ENCODE measurements at regions not wholly inside any gene's neighbourhood (a gene's known extent, or its start where the extent isn't known, plus 50 kb on each side); places are given as distances from the start of the nearest gene placed in this dataset.
"Not testable (repeated sequence)": the region's sequence is repeated elsewhere in the genome, so short reads cannot be mapped to it uniquely, and the experiment has no call there.

DNA sequence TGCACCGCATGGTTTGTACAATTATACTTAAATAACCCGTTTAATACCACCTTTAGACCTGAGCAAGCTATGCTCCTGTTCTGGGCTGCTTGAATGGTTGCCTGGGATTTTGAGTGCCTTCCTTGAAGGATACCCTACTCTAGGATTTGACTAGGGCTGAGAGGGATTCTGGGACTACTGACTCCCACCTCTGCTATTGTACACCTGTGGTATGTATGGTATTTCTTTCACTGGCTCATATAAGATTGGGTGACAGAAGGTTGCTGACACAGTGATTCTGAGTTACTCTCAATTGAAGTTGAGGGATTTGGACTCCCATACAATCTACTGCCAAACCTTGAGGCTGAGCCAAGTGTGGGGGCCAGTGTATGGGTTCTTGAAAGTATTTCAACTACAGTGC is 494.4 kb upstream of the SEMA3D start:
- Mint-ChIP-seq H3K9me3 (peaks cover 0 to 12% (median 3%) of the 10 kb centered on the region in 7 donors), H3K27ac (no peak overlapping the region), H3K4me1 (no peaks in the 10 kb centered on the region), H3K36me3 (no peaks in the 10 kb centered on the region), H3K4me3 (peak overlapping the region in 1 of 8 donors; percentile 44), H3K27me3 (no peaks in the 10 kb centered on the region)
- no peak for DNase-seq
- no peak for ATAC-seq (ENCODE audit: low read depth in 2 of 2)

DNA sequence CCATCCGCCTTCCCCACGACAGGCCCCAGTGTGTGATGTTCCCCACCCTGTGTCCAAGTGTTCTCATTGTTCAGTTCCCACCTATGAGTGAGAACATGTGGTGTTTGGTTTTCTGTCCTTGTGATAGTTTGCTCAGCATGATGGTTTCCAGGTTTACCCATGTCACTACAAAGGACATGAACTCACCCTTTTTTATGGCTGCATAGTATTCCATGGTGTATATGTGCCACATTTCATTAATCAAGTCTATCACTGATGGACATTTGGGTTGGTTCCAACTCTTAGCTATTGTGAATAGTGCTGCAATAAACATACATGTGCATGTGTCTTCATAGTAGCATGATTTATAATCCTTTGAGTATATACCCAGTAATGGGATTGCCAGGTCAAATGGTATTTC is 488.2 kb upstream of the SEMA3D start:
- not testable (repeated sequence) for H3K4me1 Mint-ChIP-seq; H3K27ac Mint-ChIP-seq; H3K36me3 Mint-ChIP-seq; H3K27me3 Mint-ChIP-seq; ATAC-seq (ENCODE audit: low read depth in 2 of 2); H3K4me3 Mint-ChIP-seq; DNase-seq
- peaks cover 0 to 16% (median 2%) of the 10 kb centered on the region in 7 donors for H3K9me3 Mint-ChIP-seq

DNA sequence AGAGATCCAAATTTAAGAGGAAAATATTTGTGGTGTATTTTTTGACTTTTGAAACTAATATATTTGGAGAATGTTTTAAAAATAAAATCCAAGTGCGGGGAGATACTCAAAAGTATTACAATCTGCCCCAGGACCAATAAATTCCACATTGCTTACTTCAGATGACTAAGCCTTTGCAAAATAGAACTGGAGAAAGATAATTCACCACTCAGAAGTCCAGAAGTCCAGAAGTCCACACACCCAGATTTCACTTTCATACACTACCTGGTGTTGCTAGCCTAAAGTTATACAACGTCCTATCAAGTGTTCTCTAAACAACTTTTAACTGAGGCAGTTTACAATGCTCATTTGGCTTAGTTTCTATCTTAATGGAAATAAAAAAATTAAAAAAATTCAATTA is 487.0 kb upstream of the SEMA3D start:
- Mint-ChIP-seq H3K36me3 (no peaks in the 10 kb centered on the region), H3K4me3 (no peak overlapping the region), H3K4me1 (no peaks in the 10 kb centered on the region), H3K27ac (no peak overlapping the region), H3K9me3 (peaks cover 0 to 13% (median 2%) of the 10 kb centered on the region in 7 donors), H3K27me3 (no peaks in the 10 kb centered on the region)
- no peak for ATAC-seq (ENCODE audit: low read depth in 2 of 2)
- DNase-seq = no peak

DNA sequence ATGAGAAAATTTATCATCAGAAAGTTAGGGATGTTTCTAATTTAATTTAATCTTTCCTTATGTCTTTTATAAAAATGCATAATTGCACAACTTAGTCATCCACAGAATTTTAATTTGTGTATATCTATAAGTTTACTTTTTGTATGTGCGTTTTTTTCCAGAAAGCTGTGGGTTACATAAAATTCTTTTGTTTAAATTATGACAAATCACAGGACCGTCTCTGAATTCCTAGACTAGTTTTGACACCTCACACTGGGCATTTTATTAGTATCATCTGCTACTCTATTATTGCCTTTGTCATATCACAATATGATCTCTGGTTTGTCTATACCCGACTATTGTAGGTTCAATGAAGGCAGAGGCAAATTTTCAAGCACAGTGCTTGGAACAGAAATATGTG is 482.4 kb upstream of the SEMA3D start:
- no peak overlapping the region for H3K4me3 Mint-ChIP-seq
- ATAC-seq (ENCODE audit: low read depth in 2 of 2) (no peak), DNase-seq (no peak)
- no peaks in the 10 kb centered on the region for H3K27me3 Mint-ChIP-seq
- H3K36me3 Mint-ChIP-seq = no peaks in the 10 kb centered on the region
- no peak overlapping the region for H3K27ac Mint-ChIP-seq
- peaks cover 0 to 4% (median 0%) of the 10 kb centered on the region in 7 donors for H3K9me3 Mint-ChIP-seq
- no peaks in the 10 kb centered on the region for H3K4me1 Mint-ChIP-seq

DNA sequence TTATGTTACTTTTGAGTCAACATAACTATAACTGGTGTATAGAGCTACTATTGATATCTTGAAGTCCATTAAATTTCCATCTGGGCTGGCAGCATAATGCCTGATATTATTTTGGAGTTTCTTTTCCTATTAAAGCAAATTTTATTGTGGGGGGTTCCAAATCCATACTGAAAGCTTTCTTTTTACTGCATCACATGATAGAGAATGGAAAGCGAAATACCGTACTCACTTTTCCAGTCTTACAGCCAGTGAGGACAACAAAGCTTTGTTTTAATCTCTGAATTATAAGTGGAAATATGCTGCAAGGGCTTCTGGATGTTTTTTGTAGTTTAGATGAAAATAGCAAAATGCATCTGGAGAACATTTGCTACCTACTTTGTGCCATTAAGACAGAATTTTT is 477.5 kb upstream of the SEMA3D start:
- no peaks in the 10 kb centered on the region for H3K27me3 Mint-ChIP-seq
- DNase-seq = no peak
- no peaks in the 10 kb centered on the region for H3K9me3 Mint-ChIP-seq
- no peak overlapping the region for H3K4me3 Mint-ChIP-seq
- H3K36me3 Mint-ChIP-seq = no peaks in the 10 kb centered on the region
- no peak for ATAC-seq (ENCODE audit: low read depth in 2 of 2)
- no peaks in the 10 kb centered on the region for H3K4me1 Mint-ChIP-seq
- H3K27ac Mint-ChIP-seq = no peak overlapping the region

DNA sequence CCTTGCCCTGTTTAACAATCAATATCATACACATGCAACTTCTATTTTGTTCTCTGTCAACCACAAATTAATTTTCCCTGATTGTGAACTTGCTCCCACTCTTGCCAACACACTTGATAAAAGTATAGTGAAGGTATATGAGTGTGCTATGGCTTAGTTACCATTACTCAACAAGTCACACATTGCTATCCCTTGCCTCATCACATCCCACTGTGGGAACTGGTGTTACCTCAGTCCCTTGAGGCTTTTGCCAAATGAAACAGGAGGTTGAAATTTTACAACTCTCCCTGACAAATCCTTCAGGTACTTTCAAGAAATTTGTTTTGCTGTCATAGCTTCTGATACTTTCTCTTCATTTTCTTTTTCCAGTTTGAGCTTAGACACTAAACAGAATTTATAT is 472.5 kb upstream of the SEMA3D start:
- Mint-ChIP-seq H3K27me3 (no peaks in the 10 kb centered on the region), H3K36me3 (no peaks in the 10 kb centered on the region), H3K9me3 (no peaks in the 10 kb centered on the region), H3K4me1 (no peaks in the 10 kb centered on the region), H3K27ac (no peak overlapping the region), H3K4me3 (no peak overlapping the region)
- no peak for DNase-seq
- ATAC-seq (ENCODE audit: low read depth in 2 of 2) = no peak

DNA sequence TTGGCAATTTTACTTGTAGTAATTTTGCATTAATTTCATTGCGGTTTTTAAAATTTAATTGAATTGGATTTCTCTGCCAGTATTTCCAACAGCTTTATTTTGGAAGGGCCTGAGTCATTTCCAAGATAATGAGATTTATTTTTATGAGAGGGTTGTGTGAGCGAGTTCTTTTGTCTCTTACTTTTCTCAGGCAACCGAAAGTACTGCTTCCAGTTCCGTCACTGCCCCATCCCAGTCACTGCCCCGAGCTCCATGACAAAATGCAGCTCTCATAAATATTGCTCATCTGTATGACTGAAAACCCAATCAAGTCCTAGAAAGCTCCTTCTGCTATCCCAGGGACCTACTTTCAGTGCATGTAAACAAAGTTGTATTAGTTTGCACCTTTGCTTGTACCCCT is 468.4 kb upstream of the SEMA3D start:
- Mint-ChIP-seq H3K9me3 (no peaks in the 10 kb centered on the region), H3K27me3 (no peaks in the 10 kb centered on the region), H3K4me1 (no peaks in the 10 kb centered on the region), H3K36me3 (no peaks in the 10 kb centered on the region), H3K27ac (no peak overlapping the region), H3K4me3 (no peak overlapping the region)
- no peak for ATAC-seq (ENCODE audit: low read depth in 2 of 2)
- no peak for DNase-seq

DNA sequence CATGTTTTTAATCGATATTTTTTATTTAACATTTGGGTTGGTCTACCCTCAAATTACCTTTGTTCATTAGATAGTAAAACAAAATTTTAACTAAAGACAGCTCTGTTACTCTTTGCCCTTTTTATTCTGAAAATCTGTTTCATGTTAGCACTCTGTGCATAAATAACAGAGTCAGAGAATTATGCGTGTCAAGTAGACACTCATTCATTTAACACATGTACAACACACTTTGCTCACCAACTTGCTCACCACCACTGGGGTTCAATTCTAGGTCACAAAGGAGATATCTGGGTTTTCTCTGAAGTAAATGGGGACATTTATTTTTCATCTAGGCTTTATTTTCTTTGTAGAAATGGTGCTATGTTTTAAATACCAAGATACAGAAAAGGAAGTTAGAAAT is 457.4 kb upstream of the SEMA3D start:
- Mint-ChIP-seq H3K4me3 (no peak overlapping the region), H3K27ac (no peak overlapping the region), H3K27me3 (no peaks in the 10 kb centered on the region), H3K9me3 (peaks cover 0 to 4% (median 0%) of the 10 kb centered on the region in 7 donors), H3K36me3 (no peaks in the 10 kb centered on the region), H3K4me1 (no peaks in the 10 kb centered on the region)
- DNase-seq (no peak), ATAC-seq (ENCODE audit: low read depth in 2 of 2) (no peak)

DNA sequence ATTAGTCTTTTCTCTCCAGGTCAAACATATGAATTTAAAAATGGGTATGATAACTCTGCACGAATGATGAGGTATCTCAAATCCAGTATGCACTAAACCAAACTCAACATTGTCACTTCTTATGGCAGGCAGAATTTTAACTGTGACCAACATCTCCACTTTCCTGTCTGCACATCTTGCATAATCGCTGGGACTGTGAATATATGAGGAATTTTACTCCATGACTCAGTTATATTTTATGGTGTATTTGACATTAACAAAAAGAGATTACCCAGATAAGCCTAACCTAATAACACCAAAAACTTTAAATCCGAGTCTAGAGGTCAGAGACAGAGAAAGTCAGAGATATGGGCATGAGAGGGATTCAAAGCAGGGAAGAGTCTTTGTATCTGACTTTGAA is 454.5 kb upstream of the SEMA3D start:
- H3K36me3 Mint-ChIP-seq = no peaks in the 10 kb centered on the region
- no peaks in the 10 kb centered on the region for H3K4me1 Mint-ChIP-seq
- no peaks in the 10 kb centered on the region for H3K27me3 Mint-ChIP-seq
- H3K4me3 Mint-ChIP-seq = no peak overlapping the region
- no peak for DNase-seq
- no peaks in the 10 kb centered on the region for H3K9me3 Mint-ChIP-seq
- ATAC-seq (ENCODE audit: low read depth in 2 of 2) = no peak
- H3K27ac Mint-ChIP-seq = no peak overlapping the region

DNA sequence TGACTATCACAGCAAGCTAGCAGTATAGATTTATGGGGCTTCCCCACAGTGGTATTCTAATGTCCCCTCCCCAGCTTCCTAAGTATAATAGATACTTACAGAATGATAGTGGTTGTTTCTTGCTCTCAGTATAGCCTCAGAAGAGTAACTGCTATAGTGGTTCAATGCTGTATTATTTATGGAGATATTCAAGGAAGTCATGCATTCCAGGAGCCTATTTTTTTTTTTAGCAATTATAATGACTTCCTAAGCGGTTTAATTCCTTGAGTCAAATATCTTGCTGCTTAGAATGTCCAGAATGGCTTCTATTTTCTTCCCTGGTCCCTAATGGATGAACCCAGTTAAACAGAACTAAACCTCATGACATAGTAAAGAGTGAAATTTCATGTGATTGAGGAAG is 451.5 kb upstream of the SEMA3D start:
- Mint-ChIP-seq H3K27ac (no peak overlapping the region), H3K36me3 (no peaks in the 10 kb centered on the region), H3K4me3 (no peak overlapping the region), H3K27me3 (no peaks in the 10 kb centered on the region), H3K9me3 (no peaks in the 10 kb centered on the region), H3K4me1 (no peaks in the 10 kb centered on the region)
- no peak for DNase-seq
- ATAC-seq (ENCODE audit: low read depth in 2 of 2) = no peak

DNA sequence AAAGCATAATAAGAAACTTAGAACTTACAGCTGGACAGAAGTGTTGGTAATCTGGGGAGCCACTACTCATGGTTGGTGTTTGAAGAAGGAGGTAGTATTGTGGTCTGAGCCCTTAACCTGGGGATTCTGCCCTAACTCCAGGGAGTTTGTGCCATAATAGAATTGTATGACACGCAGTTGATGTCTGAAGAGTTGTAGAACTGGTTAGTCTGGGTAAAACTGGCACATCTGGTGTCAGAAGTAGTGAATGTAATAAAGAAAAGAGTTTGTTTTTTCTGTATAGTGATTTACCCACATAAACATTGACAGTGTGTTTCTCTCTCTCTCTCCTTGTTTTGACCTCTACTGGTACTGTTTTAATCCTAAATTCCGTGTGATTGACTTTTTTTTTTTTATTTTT is 448.1 kb upstream of the SEMA3D start:
- H3K36me3 Mint-ChIP-seq = no peaks in the 10 kb centered on the region
- H3K9me3 Mint-ChIP-seq = no peaks in the 10 kb centered on the region
- ATAC-seq (ENCODE audit: low read depth in 2 of 2) (no peak), DNase-seq (no peak)
- no peaks in the 10 kb centered on the region for H3K4me1 Mint-ChIP-seq
- H3K27ac Mint-ChIP-seq = no peak overlapping the region
- no peak overlapping the region for H3K4me3 Mint-ChIP-seq
- H3K27me3 Mint-ChIP-seq = no peaks in the 10 kb centered on the region

DNA sequence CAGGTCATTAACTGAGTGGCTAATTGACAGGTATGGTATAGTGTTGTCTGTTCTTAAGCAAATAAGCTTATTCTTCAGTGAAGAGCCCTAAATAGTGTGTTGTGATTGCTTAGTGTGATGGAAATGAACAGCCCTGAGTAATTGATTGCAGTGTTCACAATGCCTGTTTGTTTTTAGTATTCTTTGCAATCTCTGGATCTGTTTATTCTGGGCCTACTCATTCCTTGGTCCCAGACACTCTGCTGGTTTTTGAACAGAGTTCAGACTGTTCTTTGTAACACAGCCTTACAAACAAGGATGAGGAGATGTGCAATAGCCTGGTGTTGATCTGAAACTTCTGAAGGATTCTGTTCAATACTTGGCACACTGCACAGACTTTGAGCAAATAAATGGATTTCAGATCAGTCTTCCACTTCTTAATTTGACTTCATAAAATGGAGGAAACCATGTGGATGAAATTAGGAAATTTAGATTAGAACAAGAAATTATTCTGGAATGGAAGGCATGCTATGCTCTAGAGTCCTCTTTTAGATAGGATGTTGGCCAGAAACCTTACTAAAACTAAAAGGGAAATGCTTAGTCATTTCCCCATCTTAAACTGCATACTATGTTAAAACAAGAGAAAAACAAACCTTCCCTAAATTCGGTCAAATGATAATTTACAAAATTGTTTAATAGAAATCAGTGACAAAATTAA is 444.2 kb upstream of the SEMA3D start:
- DNase-seq (no peak), ATAC-seq (ENCODE audit: low read depth in 2 of 2) (no peak)
- H3K36me3 Mint-ChIP-seq = no peaks in the 10 kb centered on the region
- H3K4me1 Mint-ChIP-seq = no peaks in the 10 kb centered on the region
- H3K9me3 Mint-ChIP-seq = no peaks in the 10 kb centered on the region
- H3K27ac Mint-ChIP-seq = no peak overlapping the region
- no peaks in the 10 kb centered on the region for H3K27me3 Mint-ChIP-seq
- H3K4me3 Mint-ChIP-seq = no peak overlapping the region

DNA sequence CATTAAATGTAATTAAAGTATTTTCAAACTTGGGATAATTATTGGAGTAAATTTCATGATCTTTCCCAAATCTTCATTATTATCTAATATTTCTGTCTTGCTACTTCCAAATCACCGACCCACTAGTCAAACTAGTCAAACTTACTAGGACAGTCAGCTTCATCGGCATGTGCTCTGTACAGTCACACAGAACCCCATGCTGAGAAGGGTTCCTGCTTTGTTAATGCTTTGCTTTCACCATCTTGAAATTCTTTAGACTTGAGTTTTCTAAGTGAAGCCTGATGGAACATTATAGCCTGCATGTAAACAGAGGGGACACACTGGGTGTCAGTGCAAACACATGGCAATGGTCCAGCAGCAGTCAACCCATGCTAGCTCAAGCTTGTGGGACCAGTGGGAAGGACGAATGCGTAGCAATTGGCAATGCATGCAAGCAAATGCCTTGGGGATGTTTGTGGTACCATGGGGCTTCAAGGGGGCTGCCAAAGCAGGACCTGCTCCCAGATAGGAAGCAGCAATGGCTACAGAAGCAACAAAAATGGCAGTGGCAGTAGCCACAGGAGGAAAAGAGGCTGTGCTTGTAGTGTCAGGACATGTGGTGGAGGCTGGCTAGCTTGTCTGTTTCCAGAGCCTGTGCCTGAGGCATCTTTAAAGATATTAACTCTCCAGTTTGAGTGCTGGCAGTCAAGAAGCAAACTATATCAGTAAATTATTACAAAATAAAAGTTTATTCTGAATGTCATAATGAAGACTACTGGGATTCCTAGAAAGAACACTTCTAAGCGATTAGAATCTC is 441.1 kb upstream of the SEMA3D start:
- Mint-ChIP-seq H3K4me3 (no peak overlapping the region), H3K27ac (no peak overlapping the region), H3K4me1 (no peaks in the 10 kb centered on the region), H3K27me3 (no peaks in the 10 kb centered on the region), H3K9me3 (peaks cover 0 to 2% (median 0%) of the 10 kb centered on the region in 7 donors), H3K36me3 (no peaks in the 10 kb centered on the region)
- no peak for ATAC-seq (ENCODE audit: low read depth in 2 of 2)
- DNase-seq = no peak

DNA sequence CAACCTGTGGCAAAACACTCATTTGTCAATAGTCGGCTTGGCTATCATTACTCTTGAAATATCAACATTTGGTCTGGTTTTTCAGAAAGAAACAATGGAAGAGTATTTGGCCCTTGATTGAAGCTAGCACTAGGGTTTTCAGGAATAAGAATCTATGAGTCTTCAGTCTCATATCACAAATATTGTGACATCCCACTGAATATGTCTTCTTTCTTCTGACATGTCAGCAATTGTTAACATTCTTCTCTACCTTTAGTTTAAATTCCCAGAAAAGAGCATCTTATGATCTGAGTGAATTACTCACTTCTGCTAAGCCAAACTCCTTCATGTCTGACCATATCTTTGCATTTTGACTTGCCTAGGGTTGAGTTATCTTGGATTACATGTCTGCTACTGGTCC is 435.2 kb upstream of the SEMA3D start:
- Mint-ChIP-seq H3K27ac (no peak overlapping the region), H3K36me3 (no peaks in the 10 kb centered on the region), H3K27me3 (no peaks in the 10 kb centered on the region), H3K9me3 (peaks cover 0 to 2% (median 0%) of the 10 kb centered on the region in 7 donors), H3K4me1 (peaks cover 0 to 2% (median 0%) of the 10 kb centered on the region in 3 donors), H3K4me3 (no peak overlapping the region)
- ATAC-seq (ENCODE audit: low read depth in 2 of 2) (no peak), DNase-seq (no peak)
